H9 (cell line): ENCODE measurements at regions not wholly inside any gene's neighbourhood (a gene's known extent, or its start where the extent isn't known, plus 50 kb on each side); places are given as distances from the start of the nearest gene placed in this dataset.

ENCODE experiments used
- DNase-seq: peaks from one replicate; pipeline ENCODE4 v3.0.0-alpha.2; 2017
- H2AFZ ChIP-seq: one replicate; pipeline ENCODE4 v1.6.1; 2013; ENCODE audit warnings: mild to moderate bottlenecking, low read length, control low read depth, moderate library complexity
- H2AK5ac ChIP-seq: 2 replicates; pipeline ENCODE4 v1.6.1; 2013; ENCODE audit warnings: low read length, control low read depth, mixed read lengths; ENCODE audit not compliant: insufficient read length
- H2BK120ac ChIP-seq: one replicate; pipeline ENCODE4 v1.6.1; 2013; ENCODE audit warnings: low read depth, mild to moderate bottlenecking, low read length, control low read depth, inconsistent platforms; ENCODE audit not compliant: poor library complexity, severe bottlenecking
- H2BK12ac ChIP-seq: 2 replicates; pipeline ENCODE4 v1.6.1; 2013; ENCODE audit warnings: low read length, control low read depth, mixed read lengths, low read depth; ENCODE audit not compliant: insufficient read length
- H2BK15ac ChIP-seq: 2 replicates; pipeline ENCODE4 v1.6.1; 2013; ENCODE audit warnings: low read depth, low read length, control low read depth
- H2BK20ac ChIP-seq: one replicate; pipeline ENCODE4 v1.6.1; 2013; ENCODE audit warnings: low read depth, mild to moderate bottlenecking, low read length, control low read depth, inconsistent platforms; ENCODE audit not compliant: poor library complexity, severe bottlenecking
- H2BK5ac ChIP-seq: 2 replicates; pipeline ENCODE4 v1.6.1; 2013; ENCODE audit warnings: low read length, control low read depth, mixed read lengths; ENCODE audit not compliant: insufficient read length
- H3K14ac ChIP-seq: 2 replicates; pipeline ENCODE4 v1.6.1; 2013; ENCODE audit warnings: low read length, control low read depth; ENCODE audit not compliant: insufficient read depth
- H3K18ac ChIP-seq: 2 replicates; pipeline ENCODE4 v1.6.1; 2013; ENCODE audit warnings: low read depth, mild to moderate bottlenecking, mixed read lengths, low read length, control low read depth; ENCODE audit not compliant: insufficient read length
- H3K23ac ChIP-seq: 2 replicates; pipeline ENCODE4 v1.6.1; 2013; ENCODE audit warnings: low read length, control low read depth, mixed read lengths, low read depth; ENCODE audit not compliant: insufficient read length
- H3K23me2 ChIP-seq: 2 replicates; pipeline ENCODE4 v1.6.1; 2013; ENCODE audit warnings: low read depth, mild to moderate bottlenecking, mixed read lengths, low read length, control low read depth; ENCODE audit not compliant: insufficient read length, poor library complexity, severe bottlenecking
- H3K27ac ChIP-seq: 2 replicates; pipeline ENCODE4 v1.5.1; 2013; ENCODE audit warnings: low read length, control low read depth, mixed read lengths, low read depth; ENCODE audit not compliant: insufficient read length
- H3K27me3 ChIP-seq: 2 replicates; pipeline ENCODE4 v1.6.1; 2013; ENCODE audit warnings: low read length, control low read depth, inconsistent platforms; ENCODE audit not compliant: insufficient read depth
- H3K4ac ChIP-seq: 2 replicates; pipeline ENCODE4 v1.6.1; 2013; ENCODE audit warnings: low read depth, mild to moderate bottlenecking, control low read depth, inconsistent platforms, low read length, moderate library complexity
- H3K4me1 ChIP-seq: 2 replicates; pipeline ENCODE4 v1.6.1; 2013; ENCODE audit warnings: low read length, control low read depth, inconsistent platforms; ENCODE audit not compliant: insufficient read depth
- H3K4me2 ChIP-seq: 2 replicates; pipeline ENCODE4 v1.6.1; 2013; ENCODE audit warnings: low read length, control low read depth, mixed read lengths; ENCODE audit not compliant: insufficient read length, insufficient read depth
- H3K56ac ChIP-seq: 2 replicates; pipeline ENCODE4 v1.6.1; 2013; ENCODE audit warnings: low read depth, mild to moderate bottlenecking, mixed read lengths, low read length, control low read depth; ENCODE audit not compliant: insufficient read length
- H3K79me1 ChIP-seq: 2 replicates; pipeline ENCODE4 v1.6.1; 2013; ENCODE audit warnings: low read depth, mild to moderate bottlenecking, moderate library complexity, low read length, control low read depth, inconsistent platforms; ENCODE audit not compliant: insufficient read depth, poor library complexity, severe bottlenecking
- H3K79me2 ChIP-seq: 2 replicates; pipeline ENCODE4 v1.6.1; 2013; ENCODE audit warnings: low read length, control low read depth, inconsistent platforms; ENCODE audit not compliant: insufficient read depth
- H3K9ac ChIP-seq: 2 replicates; pipeline ENCODE4 v1.6.1; 2013; ENCODE audit warnings: low read length, control low read depth, mixed read lengths; ENCODE audit not compliant: insufficient read length; ENCODE audit errors: extremely low read depth
- H3K9me3 ChIP-seq: one replicate; pipeline ENCODE4 v1.6.1; 2013; ENCODE audit warnings: low read depth, low read length, inconsistent platforms; ENCODE audit not compliant: control insufficient read depth
- H3T11ph ChIP-seq: one replicate; pipeline ENCODE4 v1.6.1; 2013; ENCODE audit warnings: mild to moderate bottlenecking, low read length, control low read depth, inconsistent platforms
- H4K20me1 ChIP-seq: one replicate; pipeline ENCODE4 v1.6.1; 2013; ENCODE audit not compliant: control insufficient read depth, insufficient read length, insufficient read depth
- H4K5ac ChIP-seq: 2 replicates; pipeline ENCODE4 v1.6.1; 2013; ENCODE audit warnings: low read depth, mild to moderate bottlenecking, mixed read lengths, low read length, control low read depth; ENCODE audit not compliant: insufficient read length
- H4K8ac ChIP-seq: replicated peaks from 2 replicates; pipeline ENCODE4 v1.6.1; 2013; ENCODE audit warnings: low read length, control low read depth, mixed read lengths, low read depth; ENCODE audit not compliant: insufficient read length
- H4K91ac ChIP-seq: 2 replicates; pipeline ENCODE4 v1.6.1; 2013; ENCODE audit warnings: low read depth, mild to moderate bottlenecking, moderate library complexity, mixed read lengths, low read length, control low read depth; ENCODE audit not compliant: insufficient read length
- H3K27ac Mint-ChIP-seq, 3 experiments: 2 replicates in 2 of 3; 3 replicates in 1 of 3; pipeline ENCODE4 v1.8.0; 2020 to 2021; ENCODE audit warnings: mixed read lengths in 3 of 3, mild to moderate bottlenecking in 1 of 3, moderate library complexity in 1 of 3
- H3K27me3 Mint-ChIP-seq: 2 replicates; pipeline ENCODE4 v1.8.0; 2021; ENCODE audit warnings: low read depth, mild to moderate bottlenecking, moderate library complexity, mixed read lengths
- H3K36me3 Mint-ChIP-seq, 3 experiments: 2 replicates in 2 of 3; 3 replicates in 1 of 3; pipeline ENCODE4 v1.8.0; 2020 to 2021; ENCODE audit warnings: low read depth in 3 of 3, mixed read lengths in 3 of 3; ENCODE audit not compliant: insufficient read depth in 1 of 3
- H3K4me1 Mint-ChIP-seq, 2 experiments: 2 replicates each; pipeline ENCODE4 v1.8.0; 2020; ENCODE audit warnings: mixed read lengths in 2 of 2
- H3K4me3 Mint-ChIP-seq, 2 experiments: 2 replicates in 1 of 2; 3 replicates in 1 of 2; pipeline ENCODE4 v1.8.0; 2020 to 2021; ENCODE audit warnings: mild to moderate bottlenecking in 2 of 2, mixed read lengths in 2 of 2, moderate library complexity in 1 of 2
- H3K9me3 Mint-ChIP-seq, 2 experiments: 2 replicates in 1 of 2; 3 replicates in 1 of 2; pipeline ENCODE4 v1.8.0; 2020; ENCODE audit warnings: mild to moderate bottlenecking in 2 of 2, mixed read lengths in 2 of 2, moderate library complexity in 1 of 2
- CTCF ChIP-seq: fragments of 200-600 bp; sonication (generic); conservative IDR thresholded peaks from 3 replicates; pipeline ENCODE4 v1.8.0; 2021; ENCODE audit warnings: antibody characterized with exemption, mild to moderate bottlenecking
- WGBS: extraction: QIAGEN DNeasy Blood & Tissue Kit; methylation state at CpG from one replicate; pipeline ENCODE4 v1.1.7; 2013; ENCODE audit warnings: missing lambda C conversion rate, low lambda C conversion rate, mixed read lengths; ENCODE audit not compliant: insufficient read length; ENCODE audit errors: extremely low coverage; 5-methylcytosine and 5-hydroxymethylcytosine counted together

- no peak overlapping the region for H2AFZ ChIP-seq
- Mint-ChIP-seq H3K4me3 (no peak overlapping the region), H3K9me3 (no peaks in the 10 kb centered on the region), H3K4me1 (no peaks in the 10 kb centered on the region), H3K36me3 (no peaks in the 10 kb centered on the region), H3K27me3 (no peaks in the 10 kb centered on the region), H3K27ac (no peak overlapping the region)
- DNase-seq: no peak
- no peak overlapping the region for H3K23ac ChIP-seq
- no peaks in the 10 kb centered on the region for H3K4me1 ChIP-seq
- WGBS: no CpG with 5 or more reads among the region's 3 CpGs
- no peak overlapping the region for H3K4me2 ChIP-seq
- no peak overlapping the region for H4K91ac ChIP-seq
- no peak overlapping the region for H2BK15ac ChIP-seq
- no peaks in the 10 kb centered on the region for H3K9me3 ChIP-seq
- H4K20me1 ChIP-seq: no peaks in the 10 kb centered on the region
- H2BK20ac ChIP-seq: no peak overlapping the region
- no peak overlapping the region for H2AK5ac ChIP-seq
- H2BK12ac ChIP-seq: no peak overlapping the region
- H2BK120ac ChIP-seq: no peak overlapping the region
- no peak for TF ChIP-seq CTCF
- no peak overlapping the region for H3K27ac ChIP-seq
- H3K79me1 ChIP-seq: no peaks in the 10 kb centered on the region
- H3K14ac ChIP-seq: no peak overlapping the region
- no peak overlapping the region for H3K18ac ChIP-seq
- H3T11ph ChIP-seq: no peak overlapping the region
- H2BK5ac ChIP-seq: no peak overlapping the region
- no peak overlapping the region for H4K5ac ChIP-seq
- H4K8ac ChIP-seq: no peak overlapping the region
- H3K23me2 ChIP-seq: no peaks in the 10 kb centered on the region
- no peaks in the 10 kb centered on the region for H3K27me3 ChIP-seq
- H3K56ac ChIP-seq: no peak overlapping the region
- H3K79me2 ChIP-seq: no peaks in the 10 kb centered on the region
- H3K4ac ChIP-seq: no peak overlapping the region
- no peak overlapping the region for H3K9ac ChIP-seq
These were observed 720.5 kb upstream of the PCDH9 start for GRCh38 chr13:67950603-67951002.
